Fibroblast of skin of abdomen (primary cell): ENCODE measurements at regions not wholly inside any gene's neighbourhood (a gene's known extent, or its start where the extent isn't known, plus 50 kb on each side); places are given as distances from the start of the nearest gene placed in this dataset.
"Not testable (repeated sequence)": the region's sequence is repeated elsewhere in the genome, so short reads cannot be mapped to it uniquely, and the experiment has no call there.

Source experiments
- DNase-seq: peaks from one replicate; pipeline ENCODE4 v3.0.0-alpha.2; 2013

DNA sequence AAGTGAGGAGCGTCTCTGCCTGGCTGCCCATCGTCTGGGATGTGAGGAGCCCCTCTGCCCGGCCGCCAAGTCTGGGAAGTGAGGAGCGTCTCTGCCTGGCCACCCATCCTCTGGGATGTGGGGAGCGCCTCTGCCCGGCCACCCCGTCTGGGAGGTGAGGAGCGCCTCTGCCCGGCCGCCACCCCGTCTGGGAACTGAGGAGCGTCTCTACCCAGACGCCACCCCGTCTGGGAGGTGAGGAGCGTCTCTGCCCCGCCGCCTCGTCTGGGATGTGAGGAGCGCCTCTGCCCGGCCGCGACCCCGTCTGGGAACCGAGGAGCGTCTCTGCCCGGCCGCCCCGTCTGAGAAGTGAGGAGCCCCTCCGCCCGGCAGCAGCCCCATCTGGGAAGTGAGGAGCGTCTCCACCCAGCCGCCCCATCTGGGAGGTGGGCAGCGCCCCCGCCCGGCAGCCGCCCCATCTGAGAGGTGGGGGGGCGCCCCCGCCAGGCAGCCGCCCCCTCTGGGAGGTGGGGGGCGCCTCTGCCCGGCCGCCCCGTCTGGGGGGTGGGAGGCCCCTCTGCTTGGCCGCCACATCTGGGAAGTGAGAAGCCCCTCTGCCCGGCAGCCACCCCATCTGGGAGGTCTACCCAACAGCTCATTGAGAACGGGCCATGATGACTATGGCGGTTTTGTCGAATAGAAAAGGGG is 228.4 kb downstream of the CAAP1 start:
- not testable (repeated sequence) for DNase-seq

DNA sequence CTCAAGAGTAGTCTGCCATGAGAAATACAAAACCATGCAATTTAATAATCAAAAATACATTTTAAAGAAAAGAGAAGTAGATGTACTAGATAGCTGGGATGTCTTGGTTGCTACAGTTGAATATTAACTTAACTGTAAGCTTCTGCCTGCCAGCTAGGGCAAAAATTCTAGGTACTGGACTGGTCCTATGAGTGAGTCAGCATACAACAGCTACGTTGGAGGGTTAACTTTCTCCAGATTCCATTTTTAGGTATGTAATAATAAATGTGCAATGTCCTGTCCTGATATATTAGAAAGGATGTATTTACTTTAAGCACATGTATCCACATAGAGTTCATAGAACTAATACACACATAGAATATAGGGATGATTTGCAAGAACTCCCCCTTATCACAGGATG is 230.1 kb downstream of the CAAP1 start:
- DNase-seq, result no peak

DNA sequence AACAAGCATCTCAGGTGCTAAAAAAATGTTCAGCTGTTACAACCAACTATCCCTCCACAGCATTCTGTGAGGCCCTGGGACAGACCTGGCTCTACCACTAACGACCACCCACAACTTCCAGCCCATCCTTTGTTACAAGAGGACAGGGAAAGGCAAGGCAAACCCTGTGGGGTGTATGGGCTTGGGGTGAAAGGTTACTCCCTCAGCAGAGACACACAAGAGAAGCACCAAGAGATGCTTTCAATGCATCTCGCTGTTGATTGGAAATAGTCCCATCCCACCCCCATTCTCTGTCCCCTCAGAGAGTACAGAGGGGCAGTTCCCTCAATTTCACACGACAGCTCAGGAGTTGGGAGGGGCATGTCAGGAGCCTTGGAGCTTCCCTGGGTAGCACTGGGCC is 234.1 kb downstream of the CAAP1 start:
- DNase-seq, result no peak

DNA sequence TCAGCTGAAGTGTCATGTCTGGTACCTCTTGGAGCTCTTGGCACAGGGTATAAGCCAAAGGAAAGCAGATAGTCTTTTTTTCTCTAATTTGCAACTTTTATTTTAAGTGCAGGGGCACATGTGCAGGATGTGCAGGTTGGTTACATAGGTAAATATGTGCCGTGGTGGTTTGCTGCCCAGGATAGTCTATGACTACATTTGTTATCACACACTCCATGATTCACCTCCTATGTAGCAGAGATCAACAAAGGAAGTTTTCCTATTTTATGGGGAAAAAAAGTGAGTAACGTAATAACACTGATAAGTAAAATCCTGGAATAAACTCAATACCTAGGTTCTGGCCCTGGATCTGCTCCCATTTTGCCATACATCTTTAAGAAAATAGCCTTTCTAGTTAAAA is 234.6 kb downstream of the CAAP1 start:
- no peak for DNase-seq

DNA sequence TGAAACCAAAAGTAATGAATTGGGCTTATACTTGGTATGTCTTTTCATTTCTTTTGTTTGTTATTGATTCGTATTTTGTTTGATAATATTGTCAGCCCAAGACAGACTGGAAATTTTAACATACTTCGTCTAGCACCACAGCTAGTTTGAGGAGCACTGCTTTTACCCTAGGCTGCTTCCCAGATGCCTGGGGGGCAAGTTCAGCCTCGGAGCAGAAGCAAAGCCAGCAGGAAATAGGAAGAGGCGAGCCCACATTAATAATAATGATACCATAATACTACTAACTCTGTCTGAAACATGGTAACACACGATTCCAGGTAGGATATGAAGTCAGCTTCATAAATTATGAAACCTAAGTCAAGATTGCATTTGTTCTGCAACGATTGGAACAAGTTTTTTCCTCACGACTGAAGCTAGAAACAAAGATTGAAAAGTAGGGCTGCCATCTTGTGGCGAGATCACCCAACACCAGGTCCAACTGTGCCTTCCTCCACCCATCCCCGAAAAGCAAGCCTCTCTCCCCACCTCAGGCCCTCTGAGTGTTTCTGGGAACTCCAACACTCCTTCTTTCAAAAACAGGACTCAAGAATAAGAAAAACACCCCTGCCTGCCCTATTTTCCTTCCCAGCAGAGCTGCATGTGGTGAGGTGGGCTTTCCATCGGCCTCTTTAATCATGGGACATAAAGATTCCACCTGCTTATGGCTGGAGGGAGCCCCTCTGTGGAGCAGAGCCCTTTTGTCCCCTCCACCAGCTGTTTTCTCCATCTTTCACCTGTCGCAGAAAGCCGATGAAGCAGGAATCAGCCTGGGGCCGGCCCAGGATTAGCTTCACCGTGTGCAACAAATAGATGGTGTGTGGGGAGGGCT is 236.4 kb downstream of the CAAP1 start:
- peak; percentile 13 for DNase-seq

DNA sequence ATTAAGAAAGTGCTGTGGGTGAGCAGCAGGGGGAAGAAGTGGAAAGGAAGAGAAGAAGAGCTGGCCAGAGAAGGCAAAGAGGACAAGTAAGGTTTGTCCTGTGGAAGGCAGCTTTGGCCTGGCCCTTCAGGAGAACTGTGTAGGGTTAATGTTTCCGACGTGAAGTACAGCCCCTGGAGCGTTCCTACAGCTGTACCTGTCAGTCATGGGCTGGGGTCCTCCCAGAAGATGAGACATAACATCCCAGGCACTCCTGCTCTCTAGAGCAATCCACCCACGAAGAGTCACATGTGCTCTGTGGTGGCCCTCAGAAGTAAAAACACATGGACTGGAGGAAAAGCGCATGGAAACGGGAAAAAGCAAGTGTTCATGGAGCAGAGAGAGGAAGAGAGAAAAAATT is 237.4 kb downstream of the CAAP1 start:
- DNase-seq, result no peak

DNA sequence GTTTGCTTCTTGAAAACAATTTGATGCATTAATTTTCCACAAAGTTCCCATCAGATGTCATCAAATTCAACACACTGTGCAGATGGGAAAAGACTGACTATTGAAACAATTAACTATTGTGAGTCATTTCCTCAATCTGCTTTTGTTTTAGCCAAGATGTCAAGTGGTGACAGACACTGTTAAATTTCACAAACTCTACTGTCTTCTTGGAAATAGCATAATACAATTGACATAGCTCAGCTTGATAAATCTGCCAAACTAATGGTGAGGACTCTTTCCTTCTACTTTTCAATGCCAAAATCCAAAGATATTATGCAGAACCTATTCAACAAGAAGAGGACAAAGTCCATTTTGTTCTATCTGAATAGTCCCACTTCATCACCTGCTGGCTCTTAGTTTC is 242.3 kb downstream of the CAAP1 start:
- DNase-seq, result peak; percentile 2

DNA sequence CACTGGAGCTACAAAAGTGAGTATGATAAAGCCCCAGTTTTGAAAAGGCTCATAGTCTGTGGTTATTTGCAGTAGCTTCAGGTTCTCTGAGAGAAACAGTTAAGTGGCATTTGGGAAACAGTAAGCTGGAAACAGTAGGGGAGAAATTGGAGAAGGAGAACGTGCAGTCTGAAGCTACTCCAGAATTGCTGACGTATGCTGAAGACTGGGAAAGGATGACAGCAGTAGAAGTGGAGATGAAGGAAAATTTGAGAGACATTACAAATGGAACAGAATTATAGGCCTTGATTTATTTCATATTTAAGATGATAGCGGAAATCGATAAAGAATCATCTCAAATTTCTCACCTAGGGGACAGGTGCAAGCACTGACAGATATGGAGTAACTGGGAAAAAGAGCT is 248.8 kb downstream of the CAAP1 start:
- DNase-seq, result no peak

DNA sequence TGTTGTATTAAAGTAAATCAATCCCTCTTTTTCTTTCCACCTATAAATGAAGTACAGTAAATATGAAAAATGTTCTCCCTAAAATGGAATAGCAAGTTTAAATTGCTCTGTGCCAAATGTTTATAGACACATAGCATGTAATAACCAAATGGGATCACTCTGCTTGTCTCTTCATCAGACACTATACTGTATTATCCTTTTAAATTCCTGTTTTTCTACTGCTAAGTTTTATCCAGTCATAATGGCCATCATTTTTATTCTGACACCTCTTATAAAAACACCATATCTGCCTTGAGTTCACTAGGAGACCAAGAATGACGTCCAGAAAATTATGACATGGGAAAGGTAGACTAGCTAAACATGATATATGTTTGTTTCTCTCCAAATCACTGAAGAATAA is 252.8 kb downstream of the CAAP1 start:
- DNase-seq, result no peak

DNA sequence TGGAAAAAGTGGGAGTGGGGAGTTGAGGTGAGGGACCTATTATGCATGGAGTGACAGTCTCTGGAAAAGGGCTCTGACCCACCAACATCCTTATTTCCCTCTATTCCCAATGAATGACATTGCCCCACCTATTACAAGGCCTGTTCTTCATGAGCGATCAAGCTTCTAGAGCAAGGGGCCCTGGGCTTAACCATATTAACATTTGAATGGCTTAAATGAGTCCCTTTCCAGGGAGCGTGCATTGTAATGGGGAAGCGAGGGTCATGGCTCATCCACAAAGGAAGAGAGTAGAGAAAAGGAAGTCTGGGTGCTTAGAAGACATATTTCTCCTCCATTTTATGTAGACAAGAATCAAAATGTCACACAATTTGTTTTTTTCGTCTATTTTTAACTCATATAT is 255.5 kb downstream of the CAAP1 start:
- no peak for DNase-seq

DNA sequence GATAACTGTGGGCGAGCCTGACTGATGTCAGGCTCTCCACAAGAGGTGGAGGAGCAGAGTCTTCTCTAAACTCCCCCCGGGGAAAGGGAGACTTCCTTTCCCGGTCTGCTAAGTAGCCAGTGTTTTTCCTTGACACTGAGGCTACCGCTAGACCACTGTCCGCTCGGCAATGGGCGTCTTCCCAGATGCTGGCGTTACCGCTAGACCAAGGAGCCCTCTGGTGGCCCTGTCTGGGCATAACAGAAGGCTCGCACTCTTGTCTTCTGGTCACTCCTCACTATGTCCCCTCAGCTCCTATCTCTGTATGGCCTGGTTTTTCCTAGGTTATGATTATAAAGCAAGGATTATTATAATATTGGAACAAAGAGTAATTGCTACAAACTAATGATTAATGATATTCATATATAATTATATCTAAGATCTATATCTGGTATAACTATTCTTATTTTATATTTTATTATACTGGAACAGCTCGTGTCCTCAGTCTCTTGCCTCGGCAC is 278.7 kb downstream of the CAAP1 start:
- DNase-seq, result not testable (repeated sequence)

DNA sequence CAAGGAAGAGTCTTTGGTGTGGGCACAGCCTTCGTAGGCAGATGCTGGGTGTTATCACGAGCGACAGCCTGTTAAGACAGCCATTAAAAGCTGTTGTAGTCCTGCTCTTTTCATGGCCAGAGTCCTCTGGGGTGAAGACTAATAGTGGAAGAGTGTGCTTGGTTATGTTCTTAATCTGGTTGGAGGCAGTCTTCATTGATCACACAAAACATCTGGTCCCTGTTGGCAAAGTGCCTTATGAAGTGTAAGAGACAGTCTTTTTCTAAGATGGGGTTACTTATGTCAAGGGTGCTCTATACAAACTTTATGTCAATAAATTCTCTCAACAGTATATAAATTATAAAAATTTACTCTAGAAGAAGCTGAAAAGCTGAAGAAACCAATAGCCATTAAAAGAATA is 280.4 kb downstream of the CAAP1 start:
- no peak for DNase-seq

DNA sequence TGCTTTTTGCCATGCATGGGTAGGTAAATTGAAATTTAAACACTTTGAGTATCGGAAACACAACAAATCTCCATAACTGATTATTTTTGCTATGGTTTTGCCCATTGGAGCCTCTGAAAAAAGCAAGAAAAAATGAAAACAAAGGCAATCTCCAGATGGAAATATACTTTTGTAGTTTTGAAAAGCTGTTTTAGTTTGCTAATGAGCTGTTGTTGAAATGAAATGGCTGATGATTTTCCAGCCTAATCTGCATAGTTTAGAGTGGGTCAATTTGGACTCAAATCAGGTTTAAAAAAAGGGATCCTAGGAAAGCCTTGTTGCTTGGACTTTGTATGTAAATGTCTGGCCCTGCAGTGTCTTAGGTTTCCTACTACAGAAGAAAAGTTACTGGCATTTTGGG is 285.8 kb downstream of the CAAP1 start:
- no peak for DNase-seq

DNA sequence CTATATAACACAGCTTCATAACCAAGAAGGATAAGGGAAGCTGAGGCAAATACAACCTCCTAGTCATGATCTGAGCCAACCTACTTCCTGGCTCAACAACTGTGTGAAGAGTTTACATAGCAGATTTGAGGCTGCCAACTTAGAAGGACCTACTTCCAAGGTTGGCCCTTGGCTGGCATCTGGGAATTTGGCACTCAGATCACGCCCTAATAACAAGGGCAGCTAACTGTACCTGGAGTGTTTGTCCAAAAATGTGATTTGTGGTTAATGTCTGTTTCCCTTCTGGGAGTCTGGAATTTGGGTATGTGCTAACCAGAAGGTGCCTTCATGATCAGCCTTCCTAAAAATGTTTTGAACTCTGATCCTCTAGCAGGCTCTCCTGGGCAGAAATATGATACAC is 287.2 kb downstream of the CAAP1 start:
- no peak for DNase-seq

DNA sequence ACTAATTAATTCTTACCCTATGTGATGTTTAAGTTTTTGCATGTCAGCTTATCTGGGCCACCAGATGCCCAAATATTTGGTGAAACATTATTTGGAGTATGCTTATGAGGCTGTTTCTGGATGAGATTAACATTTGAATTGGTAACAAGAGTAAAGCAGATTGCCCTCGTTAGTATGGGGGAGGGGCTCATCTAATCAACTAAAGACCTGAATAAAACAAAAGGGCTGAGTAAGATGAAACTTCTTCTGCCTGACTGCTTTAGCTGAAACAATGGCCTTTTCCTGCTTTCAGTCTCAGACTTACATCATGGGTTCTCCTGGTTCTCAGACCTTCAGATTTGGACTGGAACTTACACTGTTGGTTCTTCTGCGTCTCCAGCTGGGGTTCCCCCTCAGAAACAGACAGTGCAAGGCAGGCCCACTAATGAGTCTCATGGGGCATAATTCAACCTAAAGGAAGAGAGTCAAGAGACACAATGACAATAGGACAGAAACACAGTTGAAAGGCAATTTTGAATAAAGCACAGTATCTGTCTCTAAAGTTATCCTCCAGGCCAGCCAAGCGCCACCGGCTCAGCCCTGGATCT is 288.4 kb downstream of the CAAP1 start:
- no peak for DNase-seq

DNA sequence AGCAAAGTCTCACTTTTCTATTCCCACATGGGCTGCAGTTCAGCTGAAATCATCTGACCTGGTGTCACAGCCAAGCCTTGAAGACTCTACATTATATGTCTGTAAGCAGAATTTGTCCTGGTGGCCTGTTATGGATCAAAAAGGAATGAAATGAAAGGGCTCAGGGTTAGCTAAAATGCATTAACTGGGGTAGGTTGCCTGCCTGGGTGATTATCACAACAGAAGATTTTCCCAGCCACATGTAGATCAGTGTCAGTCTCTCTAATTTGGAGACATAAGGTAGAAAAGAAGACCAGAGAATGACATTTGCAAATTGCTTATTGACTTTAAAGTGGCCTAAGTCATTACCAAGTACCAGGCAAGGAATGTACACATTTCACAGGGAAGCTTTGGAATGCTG is 289.0 kb downstream of the CAAP1 start:
- DNase-seq, result no peak

DNA sequence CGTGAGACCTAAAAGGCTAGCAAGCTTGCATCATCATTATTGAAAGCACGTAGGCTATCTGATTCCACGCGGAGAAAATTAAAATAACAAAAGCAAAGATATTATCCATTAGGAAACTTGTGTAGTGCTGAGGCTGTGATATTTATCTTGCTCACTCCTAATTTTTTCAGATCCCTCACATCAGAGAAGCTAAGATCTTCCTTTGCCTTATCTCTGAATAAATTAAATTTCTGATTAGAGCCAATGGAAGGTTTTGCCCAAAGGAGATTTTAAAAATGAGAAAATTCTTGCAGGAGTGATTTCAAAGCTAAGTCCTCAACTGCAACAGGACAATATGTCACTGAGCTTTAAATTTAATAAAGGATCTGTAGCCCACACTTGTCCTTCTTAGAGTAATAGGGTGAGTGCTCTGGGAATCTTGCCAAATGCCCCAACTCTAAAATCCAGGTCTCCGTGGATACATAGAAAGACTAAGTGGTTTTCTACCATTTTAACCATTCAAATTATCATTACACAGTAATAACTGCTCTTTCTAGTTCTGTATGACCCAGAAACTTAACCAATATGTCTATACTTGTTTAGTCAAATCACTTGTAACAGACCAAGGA is 295.0 kb downstream of the CAAP1 start:
- DNase-seq, result no peak

DNA sequence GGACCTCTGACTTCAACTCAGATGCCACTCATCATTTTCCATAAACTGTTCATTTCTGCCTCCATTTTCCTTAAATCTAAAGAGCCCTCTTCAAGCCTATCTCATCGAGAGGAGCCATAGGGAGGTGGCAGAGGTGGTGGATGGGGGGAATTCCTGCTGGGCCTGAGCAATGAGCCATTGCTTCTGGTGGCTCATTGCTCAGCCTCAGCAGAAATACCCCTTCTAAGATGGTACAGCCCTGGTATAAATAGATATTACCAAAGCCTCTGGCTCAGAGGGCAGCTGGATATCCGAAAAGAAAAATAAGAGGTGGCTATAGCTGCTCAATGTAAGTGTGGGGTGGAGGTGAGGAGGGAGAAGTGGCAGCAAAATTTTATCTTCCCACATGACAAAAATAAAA is 313.5 kb downstream of the CAAP1 start:
- no peak for DNase-seq

DNA sequence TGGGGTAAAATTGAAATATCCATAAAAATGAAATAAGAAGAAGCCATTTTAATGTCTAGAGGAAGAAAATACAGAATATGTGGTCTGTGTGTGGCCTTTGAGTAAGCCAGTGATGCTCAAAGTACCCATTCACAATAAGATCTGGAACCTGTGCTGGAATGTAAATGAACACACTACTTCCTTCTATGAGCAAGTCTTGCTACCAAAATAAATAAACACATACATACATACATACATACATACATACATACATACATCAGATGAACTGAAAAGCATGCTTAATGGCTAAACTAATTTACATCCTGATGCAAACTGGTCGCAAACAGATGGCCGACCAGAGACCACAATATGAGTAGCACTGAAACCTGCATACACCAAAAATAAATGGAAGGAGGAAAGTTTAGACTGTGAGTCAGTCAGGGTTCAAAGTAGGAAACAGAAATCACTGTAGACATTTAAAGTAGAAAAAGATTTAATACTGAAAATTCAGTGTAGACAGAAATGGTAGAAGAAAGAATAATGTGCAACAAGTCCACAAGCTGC is 317.6 kb downstream of the CAAP1 start:
- no peak for DNase-seq

DNA sequence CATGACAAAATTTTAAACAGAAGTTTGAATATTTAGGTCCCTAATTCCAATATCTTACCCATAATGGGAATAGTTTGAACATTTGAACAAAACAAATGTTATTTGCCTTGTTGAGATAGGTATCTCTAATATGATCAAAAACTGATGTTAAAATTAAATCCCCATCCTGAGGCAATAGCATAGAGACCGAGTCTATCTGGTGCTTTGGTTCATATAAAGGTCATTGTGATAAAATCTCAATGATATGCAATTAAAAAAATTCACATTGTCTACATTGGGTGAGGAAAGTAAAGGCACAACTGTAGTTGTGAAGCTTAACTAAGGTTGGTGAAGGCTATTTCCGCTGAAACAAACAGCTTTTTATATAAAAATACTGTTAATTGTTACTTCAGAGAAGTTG is 318.3 kb downstream of the CAAP1 start:
- no peak for DNase-seq

DNA sequence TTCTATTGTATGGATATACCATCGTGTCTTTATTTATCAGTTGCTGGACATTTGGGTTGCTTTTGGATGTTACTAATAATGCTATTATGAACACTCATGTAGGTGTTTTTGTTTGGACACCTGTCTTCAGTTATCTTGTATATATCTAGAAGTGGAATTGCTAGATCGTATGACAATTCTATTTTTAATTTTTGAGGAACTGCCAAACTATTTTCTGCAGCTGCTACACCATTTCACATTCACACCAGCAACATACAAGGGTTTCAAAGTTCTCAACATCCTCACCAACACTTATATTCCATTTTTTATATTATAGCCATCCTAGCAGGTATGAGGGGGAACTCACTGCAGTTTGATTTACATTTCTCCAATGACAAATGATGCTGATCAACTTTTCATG is 324.6 kb downstream of the CAAP1 start:
- DNase-seq, result no peak

DNA sequence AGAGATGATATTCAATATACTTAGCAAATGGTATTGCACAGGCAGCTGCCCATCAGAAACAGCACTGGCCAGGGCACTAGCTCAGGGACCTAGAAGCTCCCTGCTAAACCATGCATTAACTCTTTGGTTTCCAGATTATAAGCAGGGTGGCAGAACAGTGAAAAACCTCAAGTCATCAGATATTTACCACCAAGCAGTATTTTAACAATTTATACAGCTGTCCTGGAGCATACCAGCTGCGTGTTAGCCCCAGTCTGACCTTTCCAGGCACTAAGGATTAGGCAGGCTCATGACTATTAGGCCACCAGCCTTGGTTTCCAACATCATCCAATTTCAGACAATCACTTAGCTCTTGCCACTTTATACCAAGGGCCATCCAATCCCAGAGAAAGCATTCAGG is 326.5 kb downstream of the CAAP1 start:
- DNase-seq, result no peak

DNA sequence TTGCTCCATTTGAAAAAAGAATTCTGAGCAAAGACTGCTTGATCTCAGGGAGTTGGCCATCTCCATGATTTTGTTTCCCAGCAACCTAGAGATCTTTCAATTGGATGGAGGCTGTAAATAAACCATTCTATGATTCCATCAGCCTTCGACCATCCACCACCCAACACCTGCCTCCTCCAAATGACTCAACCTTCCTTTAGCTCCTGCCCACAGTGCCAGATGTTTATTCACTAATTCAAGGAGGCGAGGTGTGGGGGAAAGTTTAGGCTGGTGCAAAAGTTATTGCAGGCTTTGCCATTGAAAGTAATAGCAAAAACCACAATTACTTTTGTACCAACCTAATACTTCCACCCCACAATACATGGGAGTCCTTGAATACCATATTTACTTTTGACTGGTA is 327.5 kb downstream of the CAAP1 start:
- DNase-seq, result no peak
